ENCODE measurements at regions not wholly inside any gene's neighbourhood (a gene's known extent, or its start where the extent isn't known, plus 50 kb on each side); places are given as distances from the start of the nearest gene placed in this dataset.

DNA sequence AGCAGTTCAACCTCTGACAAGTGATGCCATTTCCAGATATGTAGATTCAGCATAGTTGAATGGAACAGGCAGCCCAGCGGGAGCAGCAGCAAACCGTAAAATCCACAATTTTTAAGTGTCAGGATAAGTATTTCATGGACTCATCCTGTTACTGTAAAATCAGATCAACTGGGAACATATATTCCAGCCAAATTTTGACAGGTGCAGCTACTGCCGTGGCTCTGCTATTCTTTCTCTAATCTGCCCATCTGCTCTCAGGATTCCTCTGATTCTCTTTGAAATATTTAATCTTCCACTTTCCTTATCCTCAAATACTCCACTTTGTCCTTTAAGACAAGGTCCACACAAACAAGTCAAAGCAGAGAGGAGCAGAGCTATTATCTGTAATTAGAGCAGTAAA lies 245.4 kb upstream of the ASCC3 start:
- no peaks in the 10 kb centered on the region for H3K9me3 ChIP-seq (ENCODE audit: control extremely low read depth in 1 of 3, control insufficient read depth in 2 of 3, insufficient read depth in 1 of 3, low read length in 2 of 3)
- no peak for DNase-seq
- no peak for ATAC-seq (ENCODE audit: low read depth)
- no peaks in the 10 kb centered on the region for H3K79me2 ChIP-seq (ENCODE audit: control insufficient read depth, insufficient read depth, low read length)
- H3K9me3 Mint-ChIP-seq (ENCODE audit: insufficient read depth) = no peaks in the 10 kb centered on the region
- H3K4me1 ChIP-seq (ENCODE audit: control insufficient read depth in 2 of 2, insufficient read depth in 2 of 2, low read length in 2 of 2) = no peaks in the 10 kb centered on the region
- no peak overlapping the region for H2AFZ ChIP-seq (ENCODE audit: insufficient read depth, low read depth, low read length, poor library complexity, severe bottlenecking)
- H3K4me1 Mint-ChIP-seq = no peaks in the 10 kb centered on the region
- POLR2A ChIA-PET = no interaction called here
- 92% methylated on average over 3 of the region's 3 CpGs for WGBS (ENCODE audit: insufficient coverage)
- no peak overlapping the region for H3K27ac ChIP-seq (ENCODE audit: low read length in 2 of 2)
- CTCF ChIA-PET = no interaction called here
- H3K4me2 ChIP-seq (replicated peaks; ENCODE audit: low read depth, low read length, poor library complexity, severe bottlenecking) = no peak overlapping the region
- no peak overlapping the region for H3K9ac ChIP-seq (ENCODE audit: low read length)
- H3K4me3 Mint-ChIP-seq = no peak overlapping the region
- no peak overlapping the region for H3K27ac Mint-ChIP-seq
- no peaks in the 10 kb centered on the region for H3K27me3 ChIP-seq (replicated peaks in 1 of 4; ENCODE audit: control extremely low read depth in 1 of 4, control insufficient read depth in 3 of 4, insufficient read depth in 4 of 4, low read length in 3 of 4)
- no peaks in the 10 kb centered on the region for H3K27me3 Mint-ChIP-seq
- intact Hi-C loops (cut with micrococcal nuclease) = no loop called here
- H4K20me1 ChIP-seq (ENCODE audit: control insufficient read depth, insufficient read depth, low read length, poor library complexity, severe bottlenecking) = no peaks in the 10 kb centered on the region
- H3K4me3 ChIP-seq (ENCODE audit: control extremely low read depth in 1 of 5, extremely low read depth in 1 of 5, insufficient read depth in 1 of 5, low read depth in 2 of 5, low read length in 4 of 5) = no peak overlapping the region
- H3K36me3 ChIP-seq (replicated peaks in 1 of 2; ENCODE audit: control extremely low read depth in 1 of 2, control insufficient read depth in 1 of 2, extremely low read depth in 1 of 2, insufficient read depth in 2 of 2, low read length in 1 of 2) = no peaks in the 10 kb centered on the region
- TF ChIP-seq EZH2 (IDR thresholded peaks at IDR 0.05; ENCODE audit: borderline replicate concordance, insufficient read depth, low read depth, low read length, poor library complexity, severe bottlenecking) (no peak), CTCF (IDR thresholded peaks at IDR 0.05) (no peak)

DNA sequence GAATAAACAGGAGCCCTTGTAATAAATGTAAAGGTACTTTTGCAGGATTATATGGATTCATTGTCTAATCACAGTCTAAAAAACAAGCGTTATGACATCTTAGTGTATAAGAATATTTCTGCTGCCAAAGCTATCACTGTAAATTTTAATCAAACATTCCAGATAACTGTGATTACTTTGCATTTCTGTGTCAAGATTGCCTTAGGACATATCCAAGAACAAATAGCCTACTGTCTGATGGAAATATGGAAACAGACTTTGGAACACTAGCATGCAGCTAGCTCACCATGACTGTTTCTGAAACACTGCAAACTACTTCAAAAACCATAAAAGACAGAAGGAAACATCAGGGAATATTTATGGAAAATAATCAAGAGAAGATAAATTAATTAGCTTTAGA lies 248.7 kb upstream of the ASCC3 start:
- no peak overlapping the region for H3K9ac ChIP-seq (ENCODE audit: low read length)
- H3K36me3 ChIP-seq (replicated peaks in 1 of 2; ENCODE audit: control extremely low read depth in 1 of 2, control insufficient read depth in 1 of 2, extremely low read depth in 1 of 2, insufficient read depth in 2 of 2, low read length in 1 of 2) = no peaks in the 10 kb centered on the region
- H3K4me3 ChIP-seq (ENCODE audit: control extremely low read depth in 1 of 5, extremely low read depth in 1 of 5, insufficient read depth in 1 of 5, low read depth in 2 of 5, low read length in 4 of 5) = no peak overlapping the region
- no peak for TF ChIP-seq CTCF (IDR thresholded peaks at IDR 0.05)
- TF ChIP-seq EZH2 (IDR thresholded peaks at IDR 0.05; ENCODE audit: borderline replicate concordance, insufficient read depth, low read depth, low read length, poor library complexity, severe bottlenecking) = no peak
- Mint-ChIP-seq H3K27ac (no peak overlapping the region), H3K4me1 (no peaks in the 10 kb centered on the region), H3K27me3 (no peaks in the 10 kb centered on the region), H3K9me3 (ENCODE audit: insufficient read depth) (no peaks in the 10 kb centered on the region), H3K4me3 (no peak overlapping the region)
- H3K4me1 ChIP-seq (ENCODE audit: control insufficient read depth in 2 of 2, insufficient read depth in 2 of 2, low read length in 2 of 2) = no peaks in the 10 kb centered on the region
- no peak overlapping the region for H3K4me2 ChIP-seq (replicated peaks; ENCODE audit: low read depth, low read length, poor library complexity, severe bottlenecking)
- H3K79me2 ChIP-seq (ENCODE audit: control insufficient read depth, insufficient read depth, low read length) = no peaks in the 10 kb centered on the region
- no peak for DNase-seq
- ChIA-PET CTCF (no interaction called here), POLR2A (no interaction called here)
- WGBS (ENCODE audit: insufficient coverage) = no CpG with 5 or more reads among the region's 1 CpG
- H3K9me3 ChIP-seq (ENCODE audit: control extremely low read depth in 1 of 3, control insufficient read depth in 2 of 3, insufficient read depth in 1 of 3, low read length in 2 of 3) = no peaks in the 10 kb centered on the region
- H3K27me3 ChIP-seq (replicated peaks in 1 of 4; ENCODE audit: control extremely low read depth in 1 of 4, control insufficient read depth in 3 of 4, insufficient read depth in 4 of 4, low read length in 3 of 4) = no peaks in the 10 kb centered on the region
- no peak overlapping the region for H3K27ac ChIP-seq (ENCODE audit: low read length in 2 of 2)
- H4K20me1 ChIP-seq (ENCODE audit: control insufficient read depth, insufficient read depth, low read length, poor library complexity, severe bottlenecking) = no peaks in the 10 kb centered on the region
- H2AFZ ChIP-seq (ENCODE audit: insufficient read depth, low read depth, low read length, poor library complexity, severe bottlenecking) = no peak overlapping the region
- intact Hi-C loops (cut with micrococcal nuclease) = no loop called here
- ATAC-seq (ENCODE audit: low read depth) = no peak

Measured in B cell (primary cell).